ENCODE measurements at regions not wholly inside any gene's neighbourhood (a gene's known extent, or its start where the extent isn't known, plus 50 kb on each side); places are given as distances from the start of the nearest gene placed in this dataset.
A peak's percentile ranks its signal among the peaks of the same experiment; 100 is the strongest.

DNA sequence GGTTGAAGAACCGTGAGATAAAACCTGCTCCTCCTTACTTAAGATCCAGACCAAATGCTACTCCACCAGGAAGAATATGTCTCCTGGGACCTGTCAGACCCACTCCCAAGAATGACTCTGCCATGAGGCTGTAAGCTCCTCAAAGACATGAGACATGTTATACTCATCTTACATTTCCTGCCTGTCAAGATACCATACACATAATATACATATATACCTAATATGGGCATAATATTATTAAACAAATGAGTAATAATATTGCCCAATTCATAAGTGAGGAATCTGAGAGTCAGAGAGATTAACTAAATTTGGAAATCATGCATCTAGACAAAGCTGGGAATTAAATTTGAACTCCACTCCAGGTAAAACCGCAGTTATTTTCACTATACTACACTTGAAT, 634.9 kb downstream of the LMO4 start:
- Mint-ChIP-seq H3K27me3 (ENCODE audit: low read depth) (no peaks in the 10 kb centered on the region), H3K9me3 (no peaks in the 10 kb centered on the region), H3K4me1 (peaks cover 9% of the 10 kb centered on the region), H3K27ac (ENCODE audit: unreplicated experiment) (no peak overlapping the region), H3K4me3 (no peak overlapping the region), H3K36me3 (ENCODE audit: low read depth) (no peaks in the 10 kb centered on the region)
- TF ChIP-seq, protein P1, sequence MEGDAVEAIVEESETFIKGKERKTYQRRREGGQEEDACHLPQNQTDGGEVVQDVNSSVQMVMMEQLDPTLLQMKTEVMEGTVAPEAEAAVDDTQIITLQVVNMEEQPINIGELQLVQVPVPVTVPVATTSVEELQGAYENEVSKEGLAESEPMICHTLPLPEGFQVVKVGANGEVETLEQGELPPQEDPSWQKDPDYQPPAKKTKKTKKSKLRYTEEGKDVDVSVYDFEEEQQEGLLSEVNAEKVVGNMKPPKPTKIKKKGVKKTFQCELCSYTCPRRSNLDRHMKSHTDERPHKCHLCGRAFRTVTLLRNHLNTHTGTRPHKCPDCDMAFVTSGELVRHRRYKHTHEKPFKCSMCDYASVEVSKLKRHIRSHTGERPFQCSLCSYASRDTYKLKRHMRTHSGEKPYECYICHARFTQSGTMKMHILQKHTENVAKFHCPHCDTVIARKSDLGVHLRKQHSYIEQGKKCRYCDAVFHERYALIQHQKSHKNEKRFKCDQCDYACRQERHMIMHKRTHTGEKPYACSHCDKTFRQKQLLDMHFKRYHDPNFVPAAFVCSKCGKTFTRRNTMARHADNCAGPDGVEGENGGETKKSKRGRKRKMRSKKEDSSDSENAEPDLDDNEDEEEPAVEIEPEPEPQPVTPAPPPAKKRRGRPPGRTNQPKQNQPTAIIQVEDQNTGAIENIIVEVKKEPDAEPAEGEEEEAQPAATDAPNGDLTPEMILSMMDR (conservative IDR thresholded peaks at IDR 0.05), result no peak
- no peak for DNase-seq (ENCODE audit: low read depth, low spot score)

DNA sequence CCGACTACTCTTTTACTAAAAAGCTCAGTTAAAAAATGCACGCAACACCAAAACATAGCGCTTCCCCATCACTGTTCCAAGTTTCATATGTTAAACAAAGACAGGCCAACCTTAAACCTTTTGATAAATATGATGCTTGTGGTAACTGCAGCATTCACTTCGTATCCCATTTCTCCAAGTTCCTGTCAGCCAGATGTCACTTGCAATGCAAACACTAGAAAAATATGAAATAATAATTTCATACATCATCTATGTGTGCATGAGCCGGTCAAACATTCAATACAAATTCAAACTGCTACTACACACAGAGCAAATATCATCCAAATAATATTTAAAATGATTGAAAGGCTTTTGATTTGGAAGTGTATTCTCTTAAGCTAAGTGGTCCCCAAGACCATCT, 636.5 kb downstream of the LMO4 start:
- no peak overlapping the region for H3K27ac Mint-ChIP-seq (ENCODE audit: unreplicated experiment)
- no peak overlapping the region for H3K4me3 Mint-ChIP-seq
- no peaks in the 10 kb centered on the region for H3K36me3 Mint-ChIP-seq (ENCODE audit: low read depth)
- peaks cover 4% of the 10 kb centered on the region for H3K9me3 Mint-ChIP-seq
- DNase-seq (ENCODE audit: low read depth, low spot score), result no peak
- peaks cover 15% of the 10 kb centered on the region for H3K4me1 Mint-ChIP-seq
- no peaks in the 10 kb centered on the region for H3K27me3 Mint-ChIP-seq (ENCODE audit: low read depth)
- TF ChIP-seq, protein P1 (conservative IDR thresholded peaks at IDR 0.05), result no peak

DNA sequence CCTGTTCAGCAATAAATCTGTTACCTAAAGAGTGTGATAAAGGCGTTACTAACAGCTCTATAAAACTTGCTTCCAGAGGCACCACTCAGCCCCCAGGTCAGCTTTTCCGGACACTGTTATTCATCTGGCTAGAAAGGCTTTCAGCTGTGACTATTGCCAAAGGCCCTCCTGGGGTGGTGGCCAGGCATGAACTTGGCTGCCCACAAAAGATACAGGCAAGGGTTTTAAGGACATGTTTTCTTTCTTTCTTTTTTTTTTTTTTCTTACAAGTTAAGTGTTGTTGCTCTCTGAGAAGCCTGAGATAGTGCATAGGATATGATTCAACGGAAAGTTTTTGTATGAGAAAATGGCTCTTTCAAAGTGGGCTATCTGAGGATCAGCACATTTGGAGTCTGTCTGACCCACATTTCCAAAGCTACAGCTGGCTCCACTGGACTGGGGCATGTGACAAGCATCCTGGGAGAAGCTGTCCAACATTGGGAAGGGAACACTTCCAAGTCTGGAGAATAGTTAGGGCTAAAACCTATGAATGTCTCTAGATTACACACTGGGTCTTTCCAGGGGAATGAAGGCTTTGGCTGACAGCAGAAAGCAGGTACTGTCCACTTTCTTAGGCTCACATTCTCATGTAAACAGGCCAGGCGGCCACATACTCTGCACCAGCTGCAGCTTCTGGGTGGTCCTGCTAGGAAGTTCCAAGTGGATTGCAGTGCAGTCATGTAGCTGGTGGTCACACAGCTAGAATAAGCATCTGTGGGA, 639.7 kb downstream of the LMO4 start:
- TF ChIP-seq, protein P1 (conservative IDR thresholded peaks at IDR 0.05), result no peak
- H3K4me1 Mint-ChIP-seq, result peaks cover 15% of the 10 kb centered on the region
- no peaks in the 10 kb centered on the region for H3K27me3 Mint-ChIP-seq (ENCODE audit: low read depth)
- H3K9me3 Mint-ChIP-seq, result peaks cover 4% of the 10 kb centered on the region
- no peak overlapping the region for H3K4me3 Mint-ChIP-seq
- no peak overlapping the region for H3K27ac Mint-ChIP-seq (ENCODE audit: unreplicated experiment)
- DNase-seq (ENCODE audit: low read depth, low spot score), result peak; percentile 6
- no peaks in the 10 kb centered on the region for H3K36me3 Mint-ChIP-seq (ENCODE audit: low read depth)

DNA sequence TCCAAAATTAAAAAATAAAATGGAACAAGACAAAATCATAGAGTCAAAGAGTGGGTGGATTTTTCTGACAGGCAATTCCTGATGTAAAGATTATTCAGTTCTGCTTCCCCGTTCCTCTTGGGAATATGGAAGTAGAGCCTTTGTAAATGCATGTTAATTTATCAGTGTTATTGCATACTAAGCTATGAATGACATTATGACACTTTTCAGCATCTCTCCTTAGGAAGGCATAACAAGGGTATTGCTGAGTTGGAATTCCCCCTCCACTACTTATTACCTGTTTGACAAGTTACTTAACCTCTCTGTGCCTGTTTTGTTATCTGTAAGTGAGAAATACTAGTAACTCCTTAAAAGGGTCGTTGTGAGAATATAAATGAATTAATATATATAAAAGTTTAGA, 640.4 kb downstream of the LMO4 start:
- DNase-seq (ENCODE audit: low read depth, low spot score), result no peak
- Mint-ChIP-seq H3K4me1 (peaks cover 15% of the 10 kb centered on the region), H3K36me3 (ENCODE audit: low read depth) (no peaks in the 10 kb centered on the region), H3K9me3 (peaks cover 4% of the 10 kb centered on the region), H3K4me3 (no peak overlapping the region), H3K27ac (ENCODE audit: unreplicated experiment) (no peak overlapping the region), H3K27me3 (ENCODE audit: low read depth) (no peaks in the 10 kb centered on the region)
- TF ChIP-seq, protein P1 (conservative IDR thresholded peaks at IDR 0.05), result no peak

DNA sequence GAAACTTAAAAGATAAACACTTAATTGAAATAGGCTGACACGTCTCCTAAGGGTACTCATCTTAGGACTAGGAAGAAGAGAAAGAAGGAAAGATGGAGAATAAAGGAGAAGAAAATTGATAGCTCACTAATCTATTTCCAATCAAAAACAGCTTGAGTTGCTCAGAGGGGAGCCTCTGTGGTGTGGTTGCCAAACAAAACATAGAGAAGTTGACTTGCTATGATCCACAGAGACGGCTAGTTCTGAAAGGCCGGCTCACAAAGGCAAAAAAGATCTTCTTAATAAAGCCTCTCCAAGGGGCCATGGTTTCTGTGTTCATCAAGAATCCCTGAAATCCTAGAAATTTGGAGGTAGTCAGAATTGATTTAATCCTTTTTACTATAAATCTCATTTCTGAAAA, 644.1 kb downstream of the LMO4 start:
- Mint-ChIP-seq H3K27me3 (ENCODE audit: low read depth) (no peaks in the 10 kb centered on the region), H3K4me3 (no peak overlapping the region), H3K36me3 (ENCODE audit: low read depth) (no peaks in the 10 kb centered on the region), H3K9me3 (peaks cover 4% of the 10 kb centered on the region), H3K4me1 (peaks cover 13% of the 10 kb centered on the region), H3K27ac (ENCODE audit: unreplicated experiment) (no peak overlapping the region)
- DNase-seq (ENCODE audit: low read depth, low spot score), result no peak
- TF ChIP-seq, protein P1 (conservative IDR thresholded peaks at IDR 0.05), result no peak
